Kasumi-1 (cell line): ENCODE measurements at regions not wholly inside any gene's neighbourhood (a gene's known extent, or its start where the extent isn't known, plus 50 kb on each side); places are given as distances from the start of the nearest gene placed in this dataset.
"Not testable (repeated sequence)": the region's sequence is repeated elsewhere in the genome, so short reads cannot be mapped to it uniquely, and the experiment has no call there.

ENCODE experiments used
- DNase-seq, 2 experiments: peaks; one replicate each; lab custom pipeline; 2025; lab: John Stamatoyannopoulos, UW

- not testable (repeated sequence) for DNase-seq
These were observed 51.3 kb upstream of the RIOK2 start for GRCh38 chr5:97234380-97234779.

GRCh38 chr5:97242341-97242740 lies 59.3 kb upstream of the RIOK2 start:
- DNase-seq = no peak

GRCh38 chr5:97243353-97243752 lies 60.3 kb upstream of the RIOK2 start:
- no peak for DNase-seq

GRCh38 chr5:97245386-97245785 lies 62.3 kb upstream of the RIOK2 start:
- DNase-seq = no peak

GRCh38 chr5:97250113-97250512 lies 67.1 kb upstream of the RIOK2 start:
- DNase-seq = no peak

- DNase-seq = no peak
These were observed 83.0 kb upstream of the RIOK2 start for GRCh38 chr5:97266076-97266475.

- DNase-seq = no peak
These were observed 83.5 kb upstream of the RIOK2 start for GRCh38 chr5:97266576-97266975.

GRCh38 chr5:97267767-97268166 lies 84.7 kb upstream of the RIOK2 start:
- DNase-seq = no peak

- no peak for DNase-seq
These were observed 93.5 kb upstream of the RIOK2 start for GRCh38 chr5:97276474-97277120.

- DNase-seq = no peak
These were observed 98.2 kb upstream of the RIOK2 start for GRCh38 chr5:97281257-97281656.

GRCh38 chr5:97297063-97297703 lies 114.1 kb upstream of the RIOK2 start:
- peak; percentile 84 to 86 for DNase-seq

- DNase-seq = no peak
These were observed 114.7 kb upstream of the RIOK2 start for GRCh38 chr5:97297704-97298091.

GRCh38 chr5:97301181-97301580 lies 118.1 kb upstream of the RIOK2 start:
- not testable (repeated sequence) for DNase-seq

GRCh38 chr5:97338729-97339128 lies 155.7 kb upstream of the RIOK2 start:
- DNase-seq = no peak

GRCh38 chr5:97355775-97356174 lies 172.7 kb upstream of the RIOK2 start:
- DNase-seq = no peak

GRCh38 chr5:97363577-97363976 lies 180.5 kb upstream of the RIOK2 start:
- DNase-seq = no peak

- DNase-seq = no peak
These were observed 181.7 kb upstream of the RIOK2 start for GRCh38 chr5:97364731-97365130.

- no peak for DNase-seq
These were observed 182.3 kb upstream of the RIOK2 start for GRCh38 chr5:97365163-97365845.

GRCh38 chr5:97365918-97366317 lies 182.9 kb upstream of the RIOK2 start:
- no peak for DNase-seq

- DNase-seq = no peak
These were observed 192.9 kb upstream of the RIOK2 start for GRCh38 chr5:97375959-97376358.

GRCh38 chr5:97377582-97377981 lies 194.5 kb upstream of the RIOK2 start:
- no peak for DNase-seq

- no peak for DNase-seq
These were observed 200.9 kb upstream of the RIOK2 start for GRCh38 chr5:97383996-97384395.

- DNase-seq = no peak
These were observed 205.7 kb upstream of the RIOK2 start for GRCh38 chr5:97388794-97389193.
